Lower leg skin (tissue), 3 donors: ENCODE measurements at regions not wholly inside any gene's neighbourhood (a gene's known extent, or its start where the extent isn't known, plus 50 kb on each side); places are given as distances from the start of the nearest gene placed in this dataset.

Experiments
- POLR2A ChIP-seq, 2 donors: fragments of 450-650 bp; IDR thresholded peaks; one replicate each; pipeline ENCODE4 v1.6.1; 2016 to 2017; ENCODE audit warnings: antibody characterized with exemption in 2 of 2, mild to moderate bottlenecking in 1 of 2, moderate library complexity in 1 of 2
- TF ChIP-seq, protein P1 (sequence below), 3 donors: fragments of 450-650 bp; IDR thresholded peaks; one replicate each; pipeline ENCODE4 v1.5.1; 2016; ENCODE audit warnings: antibody characterized with exemption in 3 of 3, mild to moderate bottlenecking in 3 of 3, moderate library complexity in 2 of 3

DNA sequence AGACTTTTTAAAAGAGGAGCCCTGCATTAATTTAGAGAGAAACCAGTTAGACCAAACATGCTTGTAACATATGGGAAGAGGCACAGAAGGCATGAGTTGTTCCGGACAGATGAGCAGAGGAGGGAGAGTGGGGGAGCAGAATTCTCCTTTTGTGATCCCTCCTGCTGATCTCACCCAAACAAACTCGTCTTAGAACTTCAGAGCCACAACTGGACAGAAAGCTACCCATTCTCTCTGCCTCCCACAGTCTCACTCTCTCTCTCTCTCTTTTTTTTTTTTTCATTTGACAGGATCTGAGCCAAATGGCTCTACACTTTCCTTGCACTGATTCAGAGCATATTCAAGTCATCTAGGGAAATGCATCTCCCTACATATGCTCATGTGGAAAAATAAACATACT is 196.0 kb upstream of the PAPPA start:
- TF ChIP-seq POLR2A (IDR thresholded peaks at IDR 0.05) = no peak
- TF ChIP-seq, protein P1, sequence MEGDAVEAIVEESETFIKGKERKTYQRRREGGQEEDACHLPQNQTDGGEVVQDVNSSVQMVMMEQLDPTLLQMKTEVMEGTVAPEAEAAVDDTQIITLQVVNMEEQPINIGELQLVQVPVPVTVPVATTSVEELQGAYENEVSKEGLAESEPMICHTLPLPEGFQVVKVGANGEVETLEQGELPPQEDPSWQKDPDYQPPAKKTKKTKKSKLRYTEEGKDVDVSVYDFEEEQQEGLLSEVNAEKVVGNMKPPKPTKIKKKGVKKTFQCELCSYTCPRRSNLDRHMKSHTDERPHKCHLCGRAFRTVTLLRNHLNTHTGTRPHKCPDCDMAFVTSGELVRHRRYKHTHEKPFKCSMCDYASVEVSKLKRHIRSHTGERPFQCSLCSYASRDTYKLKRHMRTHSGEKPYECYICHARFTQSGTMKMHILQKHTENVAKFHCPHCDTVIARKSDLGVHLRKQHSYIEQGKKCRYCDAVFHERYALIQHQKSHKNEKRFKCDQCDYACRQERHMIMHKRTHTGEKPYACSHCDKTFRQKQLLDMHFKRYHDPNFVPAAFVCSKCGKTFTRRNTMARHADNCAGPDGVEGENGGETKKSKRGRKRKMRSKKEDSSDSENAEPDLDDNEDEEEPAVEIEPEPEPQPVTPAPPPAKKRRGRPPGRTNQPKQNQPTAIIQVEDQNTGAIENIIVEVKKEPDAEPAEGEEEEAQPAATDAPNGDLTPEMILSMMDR (IDR thresholded peaks at IDR 0.05) = no peak
